Limb (tissue), 2 donors: ENCODE measurements at regions not wholly inside any gene's neighbourhood (a gene's known extent, or its start where the extent isn't known, plus 50 kb on each side); places are given as distances from the start of the nearest gene placed in this dataset.

Experiments
- DNase-seq, 2 donors: peaks; one replicate each; pipeline ENCODE4 v3.0.0-alpha.2; 2016; ENCODE audit errors: extremely low spot score in 2 of 2

- no peak for DNase-seq
Measured at GRCh38 chr5:32989815-32990214, 278.7 kb downstream of the NPR3 start.

GRCh38 chr5:32990593-32991420 is 279.7 kb downstream of the NPR3 start:
- DNase-seq: no peak

GRCh38 chr5:32991421-32991815 is 280.3 kb downstream of the NPR3 start:
- DNase-seq: no peak

GRCh38 chr5:32996336-32996735 is 285.2 kb downstream of the NPR3 start:
- DNase-seq: no peak

- DNase-seq: no peak
Measured at GRCh38 chr5:33008751-33009418, 297.8 kb downstream of the NPR3 start.

- no peak for DNase-seq
Measured at GRCh38 chr5:33010846-33011245, 299.7 kb downstream of the NPR3 start.

GRCh38 chr5:33011801-33012200 is 300.7 kb downstream of the NPR3 start:
- DNase-seq: no peak

- DNase-seq: no peak
Measured at GRCh38 chr5:33023649-33024048, 312.5 kb downstream of the NPR3 start.

- peak; percentile 37 to 60 for DNase-seq
Measured at GRCh38 chr5:33032271-33033070, 321.4 kb downstream of the NPR3 start.

GRCh38 chr5:33033516-33033915 is 322.4 kb downstream of the NPR3 start:
- no peak for DNase-seq

GRCh38 chr5:33034777-33035176 is 323.7 kb downstream of the NPR3 start:
- no peak for DNase-seq

- DNase-seq: no peak
Measured at GRCh38 chr5:33035851-33036527, 324.9 kb downstream of the NPR3 start.

- peak in 1 of 2 donors; percentile 3 for DNase-seq
Measured at GRCh38 chr5:33037076-33037475, 326.0 kb downstream of the NPR3 start.

GRCh38 chr5:33041586-33041985 is 330.5 kb downstream of the NPR3 start:
- no peak for DNase-seq

GRCh38 chr5:33043343-33043997 is 332.3 kb downstream of the NPR3 start:
- DNase-seq: no peak

GRCh38 chr5:33046091-33046490 is 335.0 kb downstream of the NPR3 start:
- DNase-seq: no peak

GRCh38 chr5:33048315-33048714 is 337.2 kb downstream of the NPR3 start:
- DNase-seq: no peak

GRCh38 chr5:33049298-33049697 is 338.2 kb downstream of the NPR3 start:
- DNase-seq: no peak

- no peak for DNase-seq
Measured at GRCh38 chr5:33049842-33050241, 338.7 kb downstream of the NPR3 start.

- no peak for DNase-seq
Measured at GRCh38 chr5:33059081-33059480, 348.0 kb downstream of the NPR3 start.

- peak in 1 of 2 donors; percentile 36 for DNase-seq
Measured at GRCh38 chr5:33065131-33065530, 354.0 kb downstream of the NPR3 start.
